ENCODE measurements at regions not wholly inside any gene's neighbourhood (a gene's known extent, or its start where the extent isn't known, plus 50 kb on each side); places are given as distances from the start of the nearest gene placed in this dataset.

GRCh38 chr9:79116041-79116440 is 455.7 kb upstream of the TLE4 start:
- no peak for DNase-seq

- no peak for DNase-seq
Measured at GRCh38 chr9:79116709-79117108, 455.1 kb upstream of the TLE4 start.

GRCh38 chr9:79120533-79120932 is 451.2 kb upstream of the TLE4 start:
- no peak for DNase-seq

GRCh38 chr9:79120941-79121340 is 450.8 kb upstream of the TLE4 start:
- no peak for DNase-seq

- no peak for DNase-seq
Measured at GRCh38 chr9:79123415-79123814, 448.4 kb upstream of the TLE4 start.

- no peak for DNase-seq
Measured at GRCh38 chr9:79127661-79128060, 444.1 kb upstream of the TLE4 start.

GRCh38 chr9:79129865-79130480 is 441.8 kb upstream of the TLE4 start:
- no peak for DNase-seq

- DNase-seq = no peak
Measured at GRCh38 chr9:79131246-79131774, 440.5 kb upstream of the TLE4 start.

- no peak for DNase-seq
Measured at GRCh38 chr9:79131824-79132377, 439.9 kb upstream of the TLE4 start.

- DNase-seq = no peak
Measured at GRCh38 chr9:79134654-79135053, 437.1 kb upstream of the TLE4 start.

GRCh38 chr9:79135681-79136415 is 435.9 kb upstream of the TLE4 start:
- no peak for DNase-seq

GRCh38 chr9:79140751-79141150 is 431.0 kb upstream of the TLE4 start:
- no peak for DNase-seq

- no peak for DNase-seq
Measured at GRCh38 chr9:79143211-79143610, 428.6 kb upstream of the TLE4 start.

- DNase-seq = no peak
Measured at GRCh38 chr9:79145442-79145841, 426.3 kb upstream of the TLE4 start.

- no peak for DNase-seq
Measured at GRCh38 chr9:79149585-79149984, 422.2 kb upstream of the TLE4 start.

GRCh38 chr9:79151791-79152190 is 420.0 kb upstream of the TLE4 start:
- no peak for DNase-seq

- DNase-seq = no peak
Measured at GRCh38 chr9:79152306-79152705, 419.5 kb upstream of the TLE4 start.

GRCh38 chr9:79154806-79155205 is 417.0 kb upstream of the TLE4 start:
- no peak for DNase-seq

GRCh38 chr9:79155308-79155707 is 416.5 kb upstream of the TLE4 start:
- DNase-seq = no peak

- no peak for DNase-seq
Measured at GRCh38 chr9:79163544-79163943, 408.2 kb upstream of the TLE4 start.

- no peak for DNase-seq
Measured at GRCh38 chr9:79164406-79164805, 407.4 kb upstream of the TLE4 start.

- no peak for DNase-seq
Measured at GRCh38 chr9:79165020-79165780, 406.6 kb upstream of the TLE4 start.

GRCh38 chr9:79166005-79166404 is 405.8 kb upstream of the TLE4 start:
- no peak for DNase-seq

GRCh38 chr9:79170643-79171042 is 401.1 kb upstream of the TLE4 start:
- no peak for DNase-seq

All from activated CD4-positive, alpha-beta T cell treated with anti-CD3 and anti-CD28 coated beads, Interleukin-2, amount 50 U/mL, for 1 hour (primary cell).